GM21786 (cell line): ENCODE measurements at regions not wholly inside any gene's neighbourhood (a gene's known extent, or its start where the extent isn't known, plus 50 kb on each side); places are given as distances from the start of the nearest gene placed in this dataset.
"Not testable (repeated sequence)": the region's sequence is repeated elsewhere in the genome, so short reads cannot be mapped to it uniquely, and the experiment has no call there.

Experiments
- ATAC-seq: cut with Tn5 transposase; IDR thresholded peaks from one replicate; pipeline ENCODE4 v1.9.1; 2021; ENCODE audit not compliant: unreplicated experiment

- ATAC-seq, result no peak
Observed at GRCh38 chr12:59357811-59358210, 238.0 kb upstream of the SLC16A7 start.

DNA sequence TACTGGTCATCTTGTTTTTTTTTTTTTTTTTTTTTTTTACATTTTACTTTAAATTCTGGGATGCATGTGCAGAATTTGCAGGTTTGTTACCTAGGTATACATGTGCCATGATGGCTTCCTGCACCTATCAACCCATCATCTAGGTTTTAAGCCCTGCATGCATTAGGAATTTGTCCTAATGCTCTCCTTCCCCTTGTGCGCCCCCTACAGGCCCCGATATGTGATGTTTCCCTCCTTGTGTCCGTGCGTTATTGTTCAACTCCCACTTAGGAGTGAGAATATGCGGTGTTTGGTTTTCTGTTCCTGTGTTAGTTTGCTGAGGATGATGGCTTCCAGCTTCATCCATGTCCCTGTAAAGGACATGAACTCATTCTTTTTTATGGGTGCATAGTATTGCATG lies 249.6 kb upstream of the SLC16A7 start:
- not testable (repeated sequence) for ATAC-seq

GRCh38 chr12:59345406-59345805 lies 250.4 kb upstream of the SLC16A7 start:
- no peak for ATAC-seq

DNA sequence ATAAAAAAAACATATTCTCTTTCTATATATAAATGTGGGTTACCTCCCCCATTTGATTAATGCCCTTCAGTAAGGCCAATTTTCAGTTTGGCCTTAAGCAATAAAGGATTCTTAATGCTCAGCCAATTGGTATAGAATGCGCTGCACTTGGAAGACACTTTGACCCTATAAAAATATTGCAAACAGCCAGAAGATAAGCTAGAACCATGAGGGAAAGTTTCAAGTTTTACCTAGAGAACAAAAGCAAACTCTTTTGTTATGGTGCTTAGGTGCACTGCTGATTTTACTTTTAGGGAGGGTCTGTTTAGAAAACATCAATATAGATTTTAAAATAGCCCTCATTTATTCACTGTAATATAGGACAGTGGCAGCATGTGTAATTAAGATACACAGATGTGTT lies 251.6 kb upstream of the SLC16A7 start:
- no peak for ATAC-seq

DNA sequence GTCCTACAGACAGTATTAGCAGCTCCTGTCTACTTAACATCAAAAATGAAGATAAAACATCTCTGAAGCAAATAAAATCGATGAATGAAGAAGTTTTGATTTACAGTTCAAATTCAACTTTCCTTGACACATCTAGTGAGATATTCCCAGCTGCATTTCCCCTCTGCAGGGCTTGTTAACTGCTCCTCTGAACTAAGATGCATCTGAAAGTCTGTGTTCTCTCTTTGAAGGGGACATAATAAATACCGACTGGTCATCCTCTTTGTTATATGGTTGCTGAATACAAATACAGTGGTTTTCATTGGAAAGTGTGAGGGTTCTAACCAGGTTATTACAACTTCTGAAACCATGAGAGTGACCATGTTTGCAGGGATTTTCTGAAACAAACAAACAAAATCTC lies 266.4 kb upstream of the SLC16A7 start:
- ATAC-seq, result no peak

DNA sequence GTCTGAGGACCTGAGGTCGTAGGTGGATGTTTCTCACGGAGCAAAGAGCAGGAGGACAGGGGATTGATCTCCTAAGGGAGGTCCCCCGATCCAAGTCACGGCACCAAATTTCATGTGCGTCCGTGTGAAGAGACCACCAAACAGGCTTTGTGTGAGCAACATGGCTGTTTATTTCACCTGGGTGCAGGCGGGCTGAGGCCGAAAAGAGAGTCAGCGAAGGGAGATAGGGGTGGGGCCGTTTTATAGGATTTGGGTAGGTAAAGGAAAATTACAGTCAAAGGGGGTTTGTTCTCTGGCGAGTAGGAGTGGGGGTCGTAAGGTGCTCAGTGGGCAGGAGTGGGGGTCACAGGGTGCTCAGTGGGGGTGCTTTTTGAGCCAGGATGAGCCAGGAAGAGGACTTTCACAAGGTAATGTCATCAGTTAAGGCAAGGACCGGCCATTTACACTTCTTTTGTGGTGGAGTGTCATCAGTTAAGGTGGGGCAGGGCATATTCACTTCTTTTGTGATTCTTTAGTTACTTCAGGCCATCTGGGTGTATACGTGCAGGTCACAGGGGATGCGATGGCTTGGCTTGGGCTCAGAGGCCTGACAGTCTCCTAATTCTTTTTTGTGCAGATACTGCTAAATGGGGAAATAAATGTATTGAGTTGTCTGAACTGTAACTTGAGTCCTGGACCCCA lies 267.3 kb upstream of the SLC16A7 start:
- ATAC-seq, result not testable (repeated sequence)

GRCh38 chr12:59326457-59326856 lies 269.4 kb upstream of the SLC16A7 start:
- not testable (repeated sequence) for ATAC-seq

GRCh38 chr12:59322473-59322872 lies 273.4 kb upstream of the SLC16A7 start:
- ATAC-seq, result no peak

DNA sequence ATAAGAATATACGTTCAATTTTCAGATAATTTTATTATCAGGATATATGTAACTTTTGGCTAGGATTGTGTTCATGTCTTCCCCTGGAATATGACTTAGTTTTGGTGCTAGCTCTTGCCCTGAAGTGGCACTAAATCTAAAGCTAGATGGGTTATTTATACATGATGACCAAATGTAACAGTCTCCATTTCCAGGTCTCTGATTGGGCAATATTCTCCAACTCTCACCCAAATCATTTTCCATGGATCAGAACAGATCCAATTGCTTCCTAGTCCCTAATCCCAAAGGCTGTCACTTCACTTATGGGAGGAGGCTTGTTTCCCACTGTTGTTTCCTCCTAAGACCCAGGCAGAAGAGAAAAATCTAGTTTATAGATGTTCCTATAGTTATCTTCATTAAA lies 274.6 kb upstream of the SLC16A7 start:
- no peak for ATAC-seq

DNA sequence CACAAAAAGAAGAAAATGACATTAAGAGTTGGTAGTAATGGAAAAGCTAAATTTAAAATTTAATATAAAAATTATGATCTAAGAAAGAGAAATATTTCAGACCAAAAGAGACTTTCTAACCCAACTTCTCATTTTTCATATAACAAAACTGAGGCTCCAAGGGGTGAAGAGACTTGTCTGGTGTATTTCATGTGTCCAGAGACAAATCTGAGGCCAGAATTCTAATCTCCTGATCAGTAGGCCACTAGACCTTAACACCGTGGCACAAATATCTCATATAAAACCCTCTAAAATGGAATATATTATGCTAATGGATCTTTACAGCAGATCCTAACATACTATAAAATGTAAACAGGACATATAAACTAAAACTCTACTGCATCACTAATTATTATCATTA lies 275.7 kb upstream of the SLC16A7 start:
- no peak for ATAC-seq

DNA sequence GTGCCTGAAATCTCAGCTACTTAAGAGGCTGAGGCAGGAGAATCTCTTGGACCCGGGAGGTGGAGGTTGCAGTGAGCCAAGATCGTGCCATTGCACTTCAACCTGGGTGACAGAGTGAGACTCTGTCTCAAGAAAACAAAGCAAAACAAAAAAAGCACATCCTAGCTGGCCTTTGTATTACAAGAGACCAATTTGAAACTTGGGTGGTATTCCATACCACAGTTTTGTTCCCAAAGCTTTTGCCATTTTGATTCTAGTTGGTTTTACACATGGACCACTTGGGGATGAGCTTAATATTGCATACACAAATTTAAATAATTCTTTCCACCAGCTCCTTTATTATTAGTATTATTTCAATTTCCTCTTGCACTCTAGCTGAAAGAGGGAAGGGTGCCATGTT lies 276.9 kb upstream of the SLC16A7 start:
- ATAC-seq, result no peak

- no peak for ATAC-seq
Observed at GRCh38 chr12:59317598-59317997, 278.2 kb upstream of the SLC16A7 start.

DNA sequence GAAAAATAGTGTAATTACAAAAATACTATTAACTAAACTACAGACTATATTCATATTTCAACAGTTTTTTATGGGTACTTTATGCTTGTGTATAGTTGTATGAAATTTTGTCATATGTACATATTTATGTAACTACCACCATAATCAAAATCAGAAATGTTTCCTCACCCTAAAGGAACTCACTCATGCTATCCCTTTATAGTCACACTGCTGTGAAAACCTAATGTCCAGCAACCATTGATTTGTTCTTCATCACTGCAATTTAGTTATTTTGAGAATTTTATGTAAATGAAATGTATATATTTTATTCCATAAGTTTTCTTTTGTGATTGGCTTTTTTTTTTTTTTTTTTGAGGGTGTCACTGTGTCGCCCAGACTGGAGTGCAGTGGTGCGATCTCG lies 278.9 kb upstream of the SLC16A7 start:
- ATAC-seq, result no peak

DNA sequence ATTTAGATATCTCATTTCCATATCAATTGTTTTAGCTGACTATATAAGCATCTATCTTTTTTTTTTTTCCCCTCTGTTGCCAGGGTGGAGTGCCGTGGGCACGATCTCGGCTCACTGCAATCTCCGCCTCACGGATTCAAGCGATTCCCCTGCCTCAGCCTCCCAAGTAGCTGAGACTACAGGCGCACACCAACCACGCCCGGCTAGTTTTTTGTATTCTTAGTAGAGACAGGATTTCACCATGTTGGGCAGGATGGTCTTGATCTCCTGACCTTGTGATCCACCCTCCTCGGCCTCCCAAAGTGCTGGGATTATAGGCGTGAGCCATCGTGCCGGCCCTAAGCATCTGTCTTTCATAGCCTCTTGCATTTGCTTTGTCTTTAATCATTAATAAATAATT lies 279.5 kb upstream of the SLC16A7 start:
- not testable (repeated sequence) for ATAC-seq

GRCh38 chr12:59314209-59314608 lies 281.6 kb upstream of the SLC16A7 start:
- ATAC-seq, result no peak

DNA sequence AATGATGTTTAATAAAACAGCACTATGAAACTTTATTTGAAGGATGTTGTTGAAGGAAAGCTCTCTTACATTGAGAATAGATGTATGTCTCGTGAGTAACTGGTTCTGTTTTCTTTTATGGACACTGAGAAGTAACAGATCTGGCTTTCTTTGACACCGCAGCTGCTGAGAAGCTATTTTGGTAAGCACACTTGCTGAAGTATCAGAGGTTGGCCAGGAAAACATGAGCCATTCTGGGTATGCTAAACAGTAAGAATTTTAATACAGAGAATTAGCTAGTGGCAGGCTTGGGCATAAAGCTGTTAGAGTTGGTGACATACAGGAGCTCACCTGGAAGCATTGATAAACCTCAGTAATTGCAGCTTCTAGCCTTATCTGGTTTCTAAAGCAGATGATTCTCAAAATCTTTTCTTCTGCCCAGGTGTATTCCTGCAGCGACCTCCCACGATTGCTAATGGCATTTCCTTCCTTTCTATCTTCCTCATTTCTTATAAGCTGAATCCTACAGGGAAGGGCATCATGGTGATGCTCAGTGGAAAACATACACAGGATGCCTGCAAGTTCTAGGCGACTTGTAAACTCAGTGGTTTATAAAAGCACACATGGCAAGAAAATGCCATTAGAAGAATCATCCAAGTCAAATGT lies 291.6 kb upstream of the SLC16A7 start:
- no peak for ATAC-seq

GRCh38 chr12:59298296-59298695 lies 297.5 kb upstream of the SLC16A7 start:
- ATAC-seq, result no peak

DNA sequence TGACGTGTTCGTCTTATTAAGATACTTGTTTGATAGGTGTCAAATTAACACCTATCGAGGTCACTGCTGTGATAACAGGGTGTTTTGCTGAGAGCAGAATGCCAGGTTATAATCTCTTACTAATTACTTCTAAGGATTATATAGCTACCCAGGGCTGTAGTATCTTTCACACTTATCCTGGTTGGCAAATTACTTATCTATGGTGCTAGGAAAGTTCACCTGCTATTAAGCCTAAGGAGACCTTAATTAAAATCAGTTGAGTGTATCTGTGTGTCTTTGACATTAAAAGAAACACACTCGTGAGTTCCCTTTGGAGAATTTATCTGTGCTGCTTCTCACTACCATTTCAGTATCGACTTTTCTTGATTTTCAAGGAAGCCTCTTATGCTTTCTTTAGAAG lies 301.6 kb upstream of the SLC16A7 start:
- ATAC-seq, result no peak

- ATAC-seq, result no peak
Observed at GRCh38 chr12:59282999-59283398, 312.8 kb upstream of the SLC16A7 start.

DNA sequence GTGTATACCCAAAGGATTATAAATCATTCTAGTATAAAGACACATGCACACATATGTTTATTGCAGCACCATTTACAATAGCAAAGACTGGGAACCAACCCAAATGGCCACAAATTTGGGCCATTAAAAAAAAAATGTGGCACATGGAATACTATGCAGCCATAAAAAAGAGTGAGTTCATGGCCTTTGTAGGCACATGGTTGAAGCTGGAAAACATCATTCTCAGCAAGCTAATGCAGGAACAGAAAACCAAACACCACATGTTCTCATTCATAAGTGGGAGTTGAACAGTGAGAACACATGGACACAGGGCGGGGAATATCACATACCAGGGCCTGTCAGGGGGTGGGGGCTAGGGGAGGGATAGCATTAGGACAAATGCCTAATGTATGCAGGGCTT lies 322.3 kb upstream of the SLC16A7 start:
- not testable (repeated sequence) for ATAC-seq

GRCh38 chr12:59268295-59268809 lies 327.5 kb upstream of the SLC16A7 start:
- ATAC-seq, result no peak

DNA sequence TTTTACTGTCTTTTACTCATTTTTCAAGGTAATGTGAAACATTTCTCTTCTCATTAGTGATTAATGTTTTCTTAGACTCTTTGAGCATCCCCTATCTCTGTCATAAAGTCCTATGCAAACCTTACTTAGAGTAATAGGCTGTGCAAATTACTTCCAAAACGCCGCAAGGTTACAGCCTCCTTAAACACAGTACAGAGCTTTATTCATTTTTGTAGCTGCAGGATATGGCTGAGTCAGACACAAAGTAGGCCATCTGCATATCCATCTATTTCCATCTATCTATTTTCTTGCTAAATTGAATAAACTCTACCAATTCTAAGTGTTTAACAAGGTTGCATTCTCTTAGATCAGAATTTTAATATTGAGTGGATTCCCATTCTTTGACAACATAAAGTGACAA lies 335.6 kb upstream of the SLC16A7 start:
- ATAC-seq, result no peak

DNA sequence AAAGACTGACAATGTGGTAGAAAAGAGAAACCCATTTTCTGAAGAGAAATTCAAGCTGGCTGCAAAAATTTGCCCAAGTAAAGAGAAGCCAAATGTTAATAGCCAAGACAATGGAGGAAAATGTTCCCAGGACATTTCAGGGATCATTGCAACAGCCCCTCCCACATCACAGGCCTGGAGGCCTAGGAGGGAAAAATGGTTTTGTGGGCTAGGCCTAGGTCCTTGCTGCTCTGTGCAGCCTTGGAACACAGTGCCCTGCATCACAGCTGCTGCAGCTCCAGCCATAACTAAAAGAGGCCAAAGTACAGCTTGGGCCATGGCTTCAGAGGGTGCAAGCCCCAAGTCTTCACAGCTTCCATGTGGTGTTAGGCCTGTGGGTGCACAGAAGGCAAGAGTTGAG lies 332.4 kb upstream of the LRIG3 start:
- ATAC-seq, result no peak
